ENCODE measurements at regions not wholly inside any gene's neighbourhood (a gene's known extent, or its start where the extent isn't known, plus 50 kb on each side); places are given as distances from the start of the nearest gene placed in this dataset.

GRCh38 chr13:76014406-76015318 lies 378.5 kb downstream of the LMO7 start:
- H3K9me3 ChIP-seq = no peaks in the 10 kb centered on the region
- no peak overlapping the region for H3K27ac ChIP-seq
- H3K27me3 ChIP-seq = no peaks in the 10 kb centered on the region
- H3K36me3 ChIP-seq = no peaks in the 10 kb centered on the region
- DNase-seq (ENCODE audit: extremely low spot score in 2 of 2) = no peak
- intact Hi-C loops (cut with DNase I) = no loop called here
- TF ChIP-seq CTCF (IDR thresholded peaks at IDR 0.05) (no peak), POLR2AphosphoS5 (IDR thresholded peaks at IDR 0.05; ENCODE audit: insufficient read depth in 1 of 2, low read depth in 1 of 2) (no peak), POLR2A (IDR thresholded peaks at IDR 0.05) (no peak)
- H3K4me1 ChIP-seq = no peaks in the 10 kb centered on the region
- H3K4me3 ChIP-seq = no peak overlapping the region

- DNase-seq (ENCODE audit: extremely low spot score in 2 of 2) = no peak
- Histone ChIP-seq H3K27ac (no peak overlapping the region), H3K36me3 (no peaks in the 10 kb centered on the region), H3K4me3 (no peak overlapping the region), H3K27me3 (no peaks in the 10 kb centered on the region), H3K9me3 (no peaks in the 10 kb centered on the region), H3K4me1 (no peaks in the 10 kb centered on the region)
- TF ChIP-seq CTCF (IDR thresholded peaks at IDR 0.05) (no peak), POLR2A (IDR thresholded peaks at IDR 0.05) (no peak), POLR2AphosphoS5 (IDR thresholded peaks at IDR 0.05; ENCODE audit: insufficient read depth in 1 of 2, low read depth in 1 of 2) (no peak)
- intact Hi-C loops (cut with DNase I) = no loop called here
Measured at GRCh38 chr13:76012091-76012721, 376.1 kb downstream of the LMO7 start.

GRCh38 chr13:76009267-76009890 lies 373.2 kb downstream of the LMO7 start:
- Histone ChIP-seq H3K36me3 (no peaks in the 10 kb centered on the region), H3K27ac (no peak overlapping the region), H3K27me3 (no peaks in the 10 kb centered on the region), H3K9me3 (no peaks in the 10 kb centered on the region), H3K4me1 (no peaks in the 10 kb centered on the region), H3K4me3 (no peak overlapping the region)
- intact Hi-C loops (cut with DNase I) = no loop called here
- DNase-seq (ENCODE audit: extremely low spot score in 2 of 2) = no peak
- TF ChIP-seq CTCF (IDR thresholded peaks at IDR 0.05) (no peak), POLR2AphosphoS5 (IDR thresholded peaks at IDR 0.05; ENCODE audit: insufficient read depth in 1 of 2, low read depth in 1 of 2) (no peak), POLR2A (IDR thresholded peaks at IDR 0.05) (no peak)

GRCh38 chr13:76004416-76004815 lies 368.3 kb downstream of the LMO7 start:
- H3K27ac ChIP-seq = no peak overlapping the region

More at GRCh38 chr13:76004416-76004815, 368.3 kb downstream of the LMO7 start:
- no peak for DNase-seq (ENCODE audit: extremely low spot score in 2 of 2)
- H3K9me3 ChIP-seq = no peaks in the 10 kb centered on the region
- H3K4me1 ChIP-seq = no peaks in the 10 kb centered on the region
- no peaks in the 10 kb centered on the region for H3K36me3 ChIP-seq
- TF ChIP-seq POLR2A (IDR thresholded peaks at IDR 0.05) = no peak
- no peak for TF ChIP-seq POLR2AphosphoS5 (IDR thresholded peaks at IDR 0.05; ENCODE audit: insufficient read depth in 1 of 2, low read depth in 1 of 2)
- no peak for TF ChIP-seq CTCF (IDR thresholded peaks at IDR 0.05)
- intact Hi-C loops (cut with DNase I) = no loop called here
- H3K4me3 ChIP-seq = no peak overlapping the region
- no peaks in the 10 kb centered on the region for H3K27me3 ChIP-seq
